ENCODE measurements at regions not wholly inside any gene's neighbourhood (a gene's known extent, or its start where the extent isn't known, plus 50 kb on each side); places are given as distances from the start of the nearest gene placed in this dataset.

GRCh38 chr14:49105512-49105911, 480.7 kb downstream of the RPS29 start:
- ChIA-PET CTCF (no interaction called here), POLR2A (no interaction called here)
- H3K9me3 Mint-ChIP-seq (ENCODE audit: insufficient read depth), result no peaks in the 10 kb centered on the region
- no peak overlapping the region for H2AFZ ChIP-seq (ENCODE audit: insufficient read depth, low read depth, low read length, poor library complexity, severe bottlenecking)
- H3K79me2 ChIP-seq (ENCODE audit: control insufficient read depth, insufficient read depth, low read length), result no peaks in the 10 kb centered on the region
- H3K4me2 ChIP-seq (replicated peaks; ENCODE audit: low read depth, low read length, poor library complexity, severe bottlenecking), result no peak overlapping the region
- WGBS (ENCODE audit: insufficient coverage), result 88% methylated on average over 3 of the region's 4 CpGs
- no peak overlapping the region for H3K4me3 Mint-ChIP-seq
- no peak overlapping the region for H3K9ac ChIP-seq (ENCODE audit: low read length)
- no peaks in the 10 kb centered on the region for H3K9me3 ChIP-seq (ENCODE audit: control extremely low read depth in 1 of 3, control insufficient read depth in 2 of 3, insufficient read depth in 1 of 3, low read length in 2 of 3)
- no peaks in the 10 kb centered on the region for H3K4me1 Mint-ChIP-seq
- no peak overlapping the region for H3K27ac Mint-ChIP-seq
- H3K4me3 ChIP-seq (ENCODE audit: control extremely low read depth in 1 of 5, extremely low read depth in 1 of 5, insufficient read depth in 1 of 5, low read depth in 2 of 5, low read length in 4 of 5), result no peak overlapping the region
- no peak for ATAC-seq (ENCODE audit: low read depth)
- H3K36me3 ChIP-seq (replicated peaks in 1 of 2; ENCODE audit: control extremely low read depth in 1 of 2, control insufficient read depth in 1 of 2, extremely low read depth in 1 of 2, insufficient read depth in 2 of 2, low read length in 1 of 2), result no peaks in the 10 kb centered on the region
- no peaks in the 10 kb centered on the region for H4K20me1 ChIP-seq (ENCODE audit: control insufficient read depth, insufficient read depth, low read length, poor library complexity, severe bottlenecking)
- intact Hi-C loops (cut with micrococcal nuclease), result no loop called here
- no peaks in the 10 kb centered on the region for H3K4me1 ChIP-seq (ENCODE audit: control insufficient read depth in 2 of 2, insufficient read depth in 2 of 2, low read length in 2 of 2)
- TF ChIP-seq EZH2 (IDR thresholded peaks at IDR 0.05; ENCODE audit: borderline replicate concordance, insufficient read depth, low read depth, low read length, poor library complexity, severe bottlenecking), result no peak
- TF ChIP-seq, protein P1, sequence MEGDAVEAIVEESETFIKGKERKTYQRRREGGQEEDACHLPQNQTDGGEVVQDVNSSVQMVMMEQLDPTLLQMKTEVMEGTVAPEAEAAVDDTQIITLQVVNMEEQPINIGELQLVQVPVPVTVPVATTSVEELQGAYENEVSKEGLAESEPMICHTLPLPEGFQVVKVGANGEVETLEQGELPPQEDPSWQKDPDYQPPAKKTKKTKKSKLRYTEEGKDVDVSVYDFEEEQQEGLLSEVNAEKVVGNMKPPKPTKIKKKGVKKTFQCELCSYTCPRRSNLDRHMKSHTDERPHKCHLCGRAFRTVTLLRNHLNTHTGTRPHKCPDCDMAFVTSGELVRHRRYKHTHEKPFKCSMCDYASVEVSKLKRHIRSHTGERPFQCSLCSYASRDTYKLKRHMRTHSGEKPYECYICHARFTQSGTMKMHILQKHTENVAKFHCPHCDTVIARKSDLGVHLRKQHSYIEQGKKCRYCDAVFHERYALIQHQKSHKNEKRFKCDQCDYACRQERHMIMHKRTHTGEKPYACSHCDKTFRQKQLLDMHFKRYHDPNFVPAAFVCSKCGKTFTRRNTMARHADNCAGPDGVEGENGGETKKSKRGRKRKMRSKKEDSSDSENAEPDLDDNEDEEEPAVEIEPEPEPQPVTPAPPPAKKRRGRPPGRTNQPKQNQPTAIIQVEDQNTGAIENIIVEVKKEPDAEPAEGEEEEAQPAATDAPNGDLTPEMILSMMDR (IDR thresholded peaks at IDR 0.05), result no peak
- H3K27me3 Mint-ChIP-seq, result no peaks in the 10 kb centered on the region
- DNase-seq, result no peak
- H3K27ac ChIP-seq (ENCODE audit: low read length in 2 of 2), result no peak overlapping the region
- no peaks in the 10 kb centered on the region for H3K27me3 ChIP-seq (replicated peaks in 1 of 4; ENCODE audit: control extremely low read depth in 1 of 4, control insufficient read depth in 3 of 4, insufficient read depth in 4 of 4, low read length in 3 of 4)

- TF ChIP-seq EZH2 (IDR thresholded peaks at IDR 0.05; ENCODE audit: borderline replicate concordance, insufficient read depth, low read depth, low read length, poor library complexity, severe bottlenecking), result no peak
- no peak overlapping the region for H3K4me2 ChIP-seq (replicated peaks; ENCODE audit: low read depth, low read length, poor library complexity, severe bottlenecking)
- no peak overlapping the region for H3K27ac Mint-ChIP-seq
- intact Hi-C loops (cut with micrococcal nuclease), result no loop called here
- no peaks in the 10 kb centered on the region for H4K20me1 ChIP-seq (ENCODE audit: control insufficient read depth, insufficient read depth, low read length, poor library complexity, severe bottlenecking)
- 60% methylated on average over 1 of the region's 1 CpG for WGBS (ENCODE audit: insufficient coverage)
- no peak overlapping the region for H3K4me3 Mint-ChIP-seq
- DNase-seq (no peak), ATAC-seq (ENCODE audit: low read depth) (no peak)
- H2AFZ ChIP-seq (ENCODE audit: insufficient read depth, low read depth, low read length, poor library complexity, severe bottlenecking), result no peak overlapping the region
- peaks cover 0 to 3% (median 0%) of the 10 kb centered on the region in 3 donors for H3K9me3 ChIP-seq (ENCODE audit: control extremely low read depth in 1 of 3, control insufficient read depth in 2 of 3, insufficient read depth in 1 of 3, low read length in 2 of 3)
- H3K4me1 Mint-ChIP-seq, result peaks cover 1% of the 10 kb centered on the region
- H3K4me1 ChIP-seq (ENCODE audit: control insufficient read depth in 2 of 2, insufficient read depth in 2 of 2, low read length in 2 of 2), result no peaks in the 10 kb centered on the region
- H3K27me3 Mint-ChIP-seq, result no peaks in the 10 kb centered on the region
- no peak overlapping the region for H3K9ac ChIP-seq (ENCODE audit: low read length)
- H3K27me3 ChIP-seq (replicated peaks in 1 of 4; ENCODE audit: control extremely low read depth in 1 of 4, control insufficient read depth in 3 of 4, insufficient read depth in 4 of 4, low read length in 3 of 4), result no peaks in the 10 kb centered on the region
- no peaks in the 10 kb centered on the region for H3K9me3 Mint-ChIP-seq (ENCODE audit: insufficient read depth)
- H3K36me3 ChIP-seq (replicated peaks in 1 of 2; ENCODE audit: control extremely low read depth in 1 of 2, control insufficient read depth in 1 of 2, extremely low read depth in 1 of 2, insufficient read depth in 2 of 2, low read length in 1 of 2), result no peaks in the 10 kb centered on the region
- no peak overlapping the region for H3K4me3 ChIP-seq (ENCODE audit: control extremely low read depth in 1 of 5, extremely low read depth in 1 of 5, insufficient read depth in 1 of 5, low read depth in 2 of 5, low read length in 4 of 5)
- POLR2A ChIA-PET, result no interaction called here
- no peak overlapping the region for H3K27ac ChIP-seq (ENCODE audit: low read length in 2 of 2)
- no peaks in the 10 kb centered on the region for H3K79me2 ChIP-seq (ENCODE audit: control insufficient read depth, insufficient read depth, low read length)
- CTCF ChIA-PET, result no interaction called here
Observed at GRCh38 chr14:49092345-49092744, 493.8 kb downstream of the RPS29 start.
